ENCODE measurements at regions not wholly inside any gene's neighbourhood (a gene's known extent, or its start where the extent isn't known, plus 50 kb on each side); places are given as distances from the start of the nearest gene placed in this dataset.
"Not testable (repeated sequence)": the region's sequence is repeated elsewhere in the genome, so short reads cannot be mapped to it uniquely, and the experiment has no call there.

GRCh38 chr5:12745537-12745936, 841.3 kb upstream of the CTNND2 start:
- DNase-seq (ENCODE audit: low spot score), result no peak

GRCh38 chr5:12743582-12743981, 839.3 kb upstream of the CTNND2 start:
- DNase-seq (ENCODE audit: low spot score), result no peak

DNA sequence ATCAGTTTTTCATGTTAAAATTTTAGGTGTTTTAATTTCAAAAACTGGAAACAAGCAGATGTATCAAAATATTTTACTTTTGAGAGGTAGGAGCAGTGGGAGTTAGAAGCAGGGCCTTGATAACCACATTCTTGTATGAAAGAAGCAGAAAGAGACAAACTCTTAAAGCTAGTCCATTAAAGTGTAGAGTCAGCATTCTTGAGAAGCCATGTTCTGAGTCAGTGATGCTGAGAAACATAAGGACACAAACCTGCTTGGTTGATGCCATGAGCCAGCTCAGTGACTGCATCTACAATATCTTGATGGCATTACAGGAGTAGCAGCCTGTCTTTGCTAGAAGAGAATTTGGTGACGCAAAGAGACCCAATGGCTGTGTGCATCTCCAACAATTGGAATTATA, 826.1 kb upstream of the CTNND2 start:
- no peak for DNase-seq (ENCODE audit: low spot score)

DNA sequence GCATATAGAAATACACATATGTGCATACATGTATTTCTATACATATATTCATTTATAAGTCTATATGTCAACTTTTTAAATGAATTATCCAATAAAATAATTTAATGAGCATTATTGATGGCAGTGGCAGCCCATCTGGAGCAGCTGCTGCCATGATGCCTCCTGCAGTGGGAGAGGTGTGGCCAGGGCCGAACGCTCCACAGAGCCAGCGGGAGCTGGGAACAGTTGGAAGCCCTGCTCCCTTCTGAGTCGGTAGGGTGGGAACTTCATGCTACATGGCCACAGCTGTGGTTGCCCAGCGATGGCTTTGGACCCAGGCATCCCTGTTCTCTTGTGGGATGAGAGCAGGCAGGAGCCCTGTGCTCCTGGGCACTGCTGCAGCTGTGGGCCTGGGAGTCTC, 812.4 kb upstream of the CTNND2 start:
- DNase-seq (ENCODE audit: low spot score), result no peak

DNA sequence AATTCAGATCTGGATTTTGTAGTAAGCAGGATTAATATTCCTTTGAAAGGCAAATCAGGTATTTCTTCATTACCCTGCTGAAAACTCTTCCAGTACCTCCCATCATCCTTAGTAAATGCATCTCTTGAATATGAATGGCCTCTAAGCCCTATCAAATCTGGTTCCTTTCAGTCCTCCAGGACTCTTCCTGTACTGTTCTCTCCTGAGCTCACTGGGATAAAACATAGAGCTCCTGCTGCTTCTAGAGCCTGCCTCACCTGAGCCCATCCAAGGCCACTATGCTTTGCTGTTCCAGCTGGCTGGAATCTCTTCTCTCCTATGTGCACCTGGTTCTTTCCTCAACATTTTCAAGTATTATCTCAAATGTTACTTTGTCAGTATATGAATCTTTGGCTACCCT, 803.3 kb upstream of the CTNND2 start:
- no peak for DNase-seq (ENCODE audit: low spot score)

- DNase-seq (ENCODE audit: low spot score), result no peak
These were observed 800.7 kb upstream of the CTNND2 start for GRCh38 chr5:12704955-12705354.

DNA sequence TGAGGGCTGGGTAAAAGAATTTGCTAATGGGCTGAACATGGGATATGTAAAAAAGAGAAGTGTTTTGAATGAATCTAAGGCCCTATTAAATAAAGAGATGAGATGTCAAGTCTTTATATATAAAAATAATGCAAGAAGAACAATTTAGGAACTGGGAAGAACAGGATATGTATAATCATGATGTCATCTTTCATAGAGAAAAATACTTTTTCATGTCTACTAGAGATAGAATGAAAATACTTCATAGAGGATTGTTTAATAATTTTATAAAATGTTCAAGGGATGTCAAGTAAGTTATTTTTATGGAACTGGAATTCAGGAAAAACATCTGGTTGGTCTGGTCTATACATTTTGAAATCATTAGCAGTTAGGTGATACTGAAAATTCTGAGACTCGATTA, 799.0 kb upstream of the CTNND2 start:
- DNase-seq (ENCODE audit: low spot score), result no peak

GRCh38 chr5:12695651-12696050, 791.4 kb upstream of the CTNND2 start:
- no peak for DNase-seq (ENCODE audit: low spot score)

DNA sequence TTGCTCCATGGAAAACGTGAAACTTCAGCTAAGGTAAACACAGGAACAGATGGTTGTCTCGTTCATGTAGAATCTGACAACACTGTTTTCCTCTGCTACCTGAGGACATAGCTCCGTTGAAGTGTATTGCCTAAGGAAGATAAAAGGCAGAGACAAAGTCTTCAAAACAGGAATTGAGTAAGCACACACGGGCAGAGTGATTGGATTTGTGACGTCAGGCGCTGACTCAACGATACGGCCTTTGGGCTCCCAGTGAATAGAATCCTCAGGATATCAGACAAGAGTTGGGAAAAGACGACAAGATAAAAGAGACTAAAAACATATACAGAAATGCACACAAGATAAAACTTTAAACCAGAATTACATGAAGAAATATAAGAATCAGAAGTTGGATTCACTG, 787.1 kb upstream of the CTNND2 start:
- no peak for DNase-seq (ENCODE audit: low spot score)

GRCh38 chr5:12690361-12690760, 786.1 kb upstream of the CTNND2 start:
- no peak for DNase-seq (ENCODE audit: low spot score)

DNA sequence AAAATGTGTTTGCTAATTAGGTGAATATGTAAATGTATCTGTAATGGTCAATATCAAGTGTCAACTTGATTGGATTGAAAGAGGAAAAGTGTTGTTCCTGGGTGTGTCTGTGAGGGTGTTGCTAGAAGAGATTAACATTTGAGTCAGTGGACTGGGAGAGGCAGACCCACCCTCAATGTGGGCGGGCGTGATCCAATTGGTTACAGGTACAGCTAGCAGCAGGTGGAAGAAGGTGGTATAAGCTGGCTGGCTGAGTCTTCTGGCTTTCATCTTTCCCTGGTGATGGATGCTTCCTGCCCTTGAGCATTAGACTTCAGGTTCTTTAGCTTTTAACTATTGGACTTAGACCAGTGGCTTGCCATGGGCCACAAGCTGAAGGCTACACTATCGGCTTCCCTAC, 779.0 kb upstream of the CTNND2 start:
- no peak for DNase-seq (ENCODE audit: low spot score)

GRCh38 chr5:12679731-12680130, 775.5 kb upstream of the CTNND2 start:
- no peak for DNase-seq (ENCODE audit: low spot score)

DNA sequence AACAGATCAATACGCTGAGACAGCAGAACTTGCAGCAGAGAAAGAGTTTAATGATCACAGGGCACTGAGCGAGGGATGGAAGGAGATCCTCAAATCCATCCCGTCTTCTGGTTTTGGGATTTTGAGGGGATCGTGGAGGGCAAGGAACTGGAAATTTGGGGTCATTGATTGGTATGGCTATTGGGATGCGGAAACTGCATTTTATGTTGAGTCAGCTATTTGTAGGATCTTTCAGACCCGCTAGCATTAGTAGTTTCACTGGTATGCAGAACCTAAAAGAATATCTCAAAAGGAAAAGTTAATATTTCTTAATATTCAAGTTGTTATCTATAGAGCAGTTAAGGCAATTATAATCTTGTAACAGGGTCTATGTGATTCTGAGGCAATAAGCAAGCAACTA, 771.7 kb upstream of the CTNND2 start:
- no peak for DNase-seq (ENCODE audit: low spot score)

DNA sequence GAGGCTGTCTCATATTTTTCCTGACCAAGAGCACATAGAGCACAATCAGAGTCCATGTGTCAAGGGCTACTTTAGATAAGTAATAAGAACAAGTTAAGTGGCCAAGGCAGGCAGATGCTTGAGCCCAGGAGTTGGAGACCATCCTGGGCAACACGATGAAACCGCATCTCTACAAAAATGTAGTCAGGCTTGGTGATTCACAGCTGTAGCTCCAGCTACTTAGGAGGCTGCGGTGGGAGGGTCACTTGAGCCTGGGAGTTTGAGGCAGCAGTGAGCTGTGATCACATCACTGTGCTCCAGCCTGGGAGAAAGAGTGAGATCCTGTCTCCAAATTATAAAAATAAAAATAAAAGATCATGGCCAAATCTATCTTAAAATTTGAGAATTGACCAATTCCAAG, 767.9 kb upstream of the CTNND2 start:
- DNase-seq (ENCODE audit: low spot score), result no peak

- no peak for DNase-seq (ENCODE audit: low spot score)
These were observed 765.1 kb upstream of the CTNND2 start for GRCh38 chr5:12669326-12669725.

DNA sequence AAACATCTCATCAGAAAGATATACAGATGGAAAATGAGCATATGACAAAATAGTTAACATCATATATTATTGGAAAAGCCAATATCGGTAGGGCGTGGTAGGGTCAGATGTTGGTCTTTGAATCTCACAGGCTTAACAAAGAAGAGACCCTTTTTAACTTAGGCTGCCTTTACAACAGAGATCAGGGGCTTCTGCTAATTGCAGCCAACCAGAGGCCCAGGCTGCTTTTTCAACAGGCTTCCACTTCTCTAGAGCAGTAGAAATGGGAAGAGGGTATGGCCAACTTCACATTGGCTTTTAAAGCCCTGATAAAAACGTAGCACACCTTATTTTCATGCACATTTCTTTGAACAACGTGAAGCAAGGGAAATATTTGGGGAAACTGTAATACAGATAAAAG, 764.3 kb upstream of the CTNND2 start:
- DNase-seq (ENCODE audit: low spot score), result no peak

- DNase-seq (ENCODE audit: low spot score), result not testable (repeated sequence)
These were observed 763.6 kb upstream of the CTNND2 start for GRCh38 chr5:12667818-12668217.

DNA sequence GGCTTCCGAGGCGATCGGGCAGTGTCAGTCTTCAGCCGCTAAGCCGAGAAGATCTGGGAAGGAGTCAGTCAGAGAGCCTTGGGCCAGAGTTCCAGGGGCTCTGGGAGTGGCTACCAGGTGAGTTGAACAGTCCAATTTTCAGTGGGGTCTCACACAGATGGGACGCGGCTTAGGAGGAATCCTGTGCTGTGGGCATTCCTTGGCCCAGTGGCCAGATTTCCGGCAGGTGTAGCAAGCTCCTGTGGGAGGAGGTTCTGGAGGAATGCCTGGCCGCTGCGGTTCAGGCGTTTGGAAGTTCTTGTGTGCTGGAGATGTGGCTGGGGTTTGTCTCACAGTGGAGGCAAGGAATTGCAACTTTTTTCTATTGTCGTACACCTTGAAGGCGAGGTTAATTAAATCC, 761.5 kb upstream of the CTNND2 start:
- not testable (repeated sequence) for DNase-seq (ENCODE audit: low spot score)

- DNase-seq (ENCODE audit: low spot score), result no peak
These were observed 758.5 kb upstream of the CTNND2 start for GRCh38 chr5:12662545-12663314.

- DNase-seq (ENCODE audit: low spot score), result no peak
These were observed 757.5 kb upstream of the CTNND2 start for GRCh38 chr5:12661617-12662370.

- not testable (repeated sequence) for DNase-seq (ENCODE audit: low spot score)
These were observed 756.2 kb upstream of the CTNND2 start for GRCh38 chr5:12660279-12661107.

DNA sequence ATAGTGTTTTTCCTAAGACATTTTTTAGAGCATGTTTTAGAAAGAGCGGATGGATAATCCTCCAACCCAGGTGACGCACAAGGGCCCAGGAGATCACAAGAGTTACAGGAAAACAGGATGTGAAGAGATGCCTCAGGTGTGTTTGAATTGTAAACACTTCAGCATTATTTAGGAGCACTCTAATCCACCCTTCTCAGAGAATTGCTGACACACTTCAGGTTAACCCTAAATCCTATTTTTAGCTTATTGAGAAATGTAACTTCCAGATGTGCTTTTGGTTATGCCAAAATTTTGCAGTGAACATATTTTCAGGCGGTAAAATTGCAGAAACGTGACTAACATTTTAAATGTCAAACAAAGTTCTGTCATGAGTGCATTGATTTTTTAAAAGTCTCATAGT, 755.4 kb upstream of the CTNND2 start:
- DNase-seq (ENCODE audit: low spot score), result no peak

Measured in activated CD4-positive, alpha-beta T cell treated with anti-CD3 and anti-CD28 coated beads, Interleukin-2, Interleukin-4, amounts not matched to agents 100 ng/mL and 50 ng/mL, durations not matched to agents 16 hours and 8 hours (primary cell).